ENCODE measurements at regions not wholly inside any gene's neighbourhood (a gene's known extent, or its start where the extent isn't known, plus 50 kb on each side); places are given as distances from the start of the nearest gene placed in this dataset.

DNA sequence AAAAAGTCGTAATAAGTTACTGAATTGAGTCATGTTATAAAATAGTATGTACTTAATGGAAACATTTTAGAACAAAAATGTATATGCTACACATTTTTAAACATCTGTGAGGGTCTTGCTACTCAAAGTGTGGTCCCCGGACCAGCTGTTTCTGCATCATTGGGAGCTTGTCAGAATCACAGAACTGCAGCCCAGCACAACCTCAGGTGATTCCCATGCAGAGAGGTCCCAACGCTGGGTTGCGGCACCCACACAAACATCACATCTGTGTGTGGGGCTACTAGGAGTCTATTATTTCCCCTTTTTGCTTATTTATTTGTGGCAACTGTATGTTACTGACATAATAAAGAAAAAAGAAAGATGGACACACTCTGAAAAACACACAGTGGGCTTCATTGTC is 146.6 kb downstream of the BMS1 start:
- TF ChIP-seq, protein P1, sequence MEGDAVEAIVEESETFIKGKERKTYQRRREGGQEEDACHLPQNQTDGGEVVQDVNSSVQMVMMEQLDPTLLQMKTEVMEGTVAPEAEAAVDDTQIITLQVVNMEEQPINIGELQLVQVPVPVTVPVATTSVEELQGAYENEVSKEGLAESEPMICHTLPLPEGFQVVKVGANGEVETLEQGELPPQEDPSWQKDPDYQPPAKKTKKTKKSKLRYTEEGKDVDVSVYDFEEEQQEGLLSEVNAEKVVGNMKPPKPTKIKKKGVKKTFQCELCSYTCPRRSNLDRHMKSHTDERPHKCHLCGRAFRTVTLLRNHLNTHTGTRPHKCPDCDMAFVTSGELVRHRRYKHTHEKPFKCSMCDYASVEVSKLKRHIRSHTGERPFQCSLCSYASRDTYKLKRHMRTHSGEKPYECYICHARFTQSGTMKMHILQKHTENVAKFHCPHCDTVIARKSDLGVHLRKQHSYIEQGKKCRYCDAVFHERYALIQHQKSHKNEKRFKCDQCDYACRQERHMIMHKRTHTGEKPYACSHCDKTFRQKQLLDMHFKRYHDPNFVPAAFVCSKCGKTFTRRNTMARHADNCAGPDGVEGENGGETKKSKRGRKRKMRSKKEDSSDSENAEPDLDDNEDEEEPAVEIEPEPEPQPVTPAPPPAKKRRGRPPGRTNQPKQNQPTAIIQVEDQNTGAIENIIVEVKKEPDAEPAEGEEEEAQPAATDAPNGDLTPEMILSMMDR (conservative IDR thresholded peaks at IDR 0.05; ENCODE audit: low read depth, low read length): no peak
- TF ChIP-seq EZH2 (IDR thresholded peaks at IDR 0.05; ENCODE audit: borderline replicate concordance, low read depth, low read length, poor library complexity, severe bottlenecking): no peak

Measured in A673 (cell line).